OCI-LY1 (cell line): ENCODE measurements at regions not wholly inside any gene's neighbourhood (a gene's known extent, or its start where the extent isn't known, plus 50 kb on each side); places are given as distances from the start of the nearest gene placed in this dataset.

Experiments used
- H2AFZ ChIP-seq: fragments of 200-600 bp; sonication (generic), shearing (Covaris generic); 2 replicates; pipeline ENCODE4 v1.6.0; 2014; ENCODE audit warnings: antibody characterized with exemption, mild to moderate bottlenecking, low read length
- H3F3A ChIP-seq: fragments of 200-600 bp; sonication (generic), shearing (Covaris generic); 2 replicates; pipeline ENCODE4 v1.6.0; 2014; ENCODE audit warnings: mild to moderate bottlenecking, antibody characterized with exemption, low read length, moderate library complexity; ENCODE audit not compliant: insufficient read depth
- H3K27ac ChIP-seq: fragments of 200-600 bp; sonication (generic); 2 replicates; pipeline ENCODE4 v1.5.1; 2014; ENCODE audit warnings: low read length, mixed run types, mild to moderate bottlenecking, low read depth; ENCODE audit not compliant: poor library complexity, severe bottlenecking
- H3K27me3 ChIP-seq: fragments of 200-600 bp; sonication (generic); 2 replicates; pipeline ENCODE4 v1.6.0; 2014; ENCODE audit warnings: antibody characterized with exemption, mild to moderate bottlenecking, low read length, moderate library complexity; ENCODE audit not compliant: insufficient read depth
- H3K36me3 ChIP-seq: fragments of 200-600 bp; sonication (generic); 2 replicates; pipeline ENCODE4 v1.6.1; 2014; ENCODE audit warnings: mild to moderate bottlenecking, antibody characterized with exemption, low read length, moderate library complexity, mixed read lengths; ENCODE audit not compliant: insufficient read depth
- H3K4me1 ChIP-seq: fragments of 200-600 bp; sonication (generic); 2 replicates; pipeline ENCODE4 v1.5.1; 2014; ENCODE audit warnings: mild to moderate bottlenecking, low read length, moderate library complexity; ENCODE audit not compliant: insufficient read depth, severe bottlenecking
- H3K4me2 ChIP-seq: fragments of 200-600 bp; sonication (generic), shearing (Covaris generic); 2 replicates; pipeline ENCODE4 v1.6.1; 2014; ENCODE audit warnings: low read length
- H3K4me3 ChIP-seq: fragments of 200-600 bp; sonication (generic); 2 replicates; pipeline ENCODE4 v1.5.1; 2014; ENCODE audit warnings: low read length, low read depth, mild to moderate bottlenecking, mixed read lengths; ENCODE audit not compliant: poor library complexity, severe bottlenecking
- H3K79me2 ChIP-seq: fragments of 200-600 bp; shearing (Covaris generic); 2 replicates; pipeline ENCODE4 v1.6.1; 2016; ENCODE audit warnings: mixed run types, low read length, mixed read lengths; ENCODE audit not compliant: insufficient read depth
- H3K9ac ChIP-seq: fragments of 200-600 bp; sonication (generic), shearing (Covaris generic); 2 replicates; pipeline ENCODE4 v1.6.1; 2014; ENCODE audit warnings: mild to moderate bottlenecking, low read length, mixed read lengths
- H3K9me2 ChIP-seq: fragments of 200-600 bp; sonication (generic), shearing (Covaris generic); 2 replicates; pipeline ENCODE4 v1.6.1; 2014; ENCODE audit warnings: low read depth, mild to moderate bottlenecking, low read length, mixed read lengths
- H3K9me3 ChIP-seq: fragments of 200-600 bp; shearing (Covaris generic); 2 replicates; pipeline ENCODE4 v1.6.1; 2014; ENCODE audit warnings: low read length, mixed read lengths
- H4K20me1 ChIP-seq: fragments of 200-600 bp; sonication (generic), shearing (Covaris generic); 2 replicates; pipeline ENCODE4 v1.6.0; 2016; ENCODE audit warnings: mild to moderate bottlenecking, low read length; ENCODE audit not compliant: insufficient read depth
- EZH2 ChIP-seq: fragments of 200-600 bp; sonication (generic), shearing (Covaris generic); IDR thresholded peaks from 2 replicates; pipeline ENCODE4 v1.8.0; 2017; ENCODE audit warnings: borderline replicate concordance, mixed run types, mild to moderate bottlenecking, antibody characterized with exemption, low read length, moderate library complexity, mixed read lengths
- TF ChIP-seq, protein P1 (sequence below): fragments of 200-600 bp; sonication (generic), shearing (Covaris generic); IDR thresholded peaks from 2 replicates; pipeline ENCODE4 v1.5.1; 2017; ENCODE audit warnings: mild to moderate bottlenecking, antibody characterized with exemption, low read length, moderate library complexity, mixed read lengths

DNA sequence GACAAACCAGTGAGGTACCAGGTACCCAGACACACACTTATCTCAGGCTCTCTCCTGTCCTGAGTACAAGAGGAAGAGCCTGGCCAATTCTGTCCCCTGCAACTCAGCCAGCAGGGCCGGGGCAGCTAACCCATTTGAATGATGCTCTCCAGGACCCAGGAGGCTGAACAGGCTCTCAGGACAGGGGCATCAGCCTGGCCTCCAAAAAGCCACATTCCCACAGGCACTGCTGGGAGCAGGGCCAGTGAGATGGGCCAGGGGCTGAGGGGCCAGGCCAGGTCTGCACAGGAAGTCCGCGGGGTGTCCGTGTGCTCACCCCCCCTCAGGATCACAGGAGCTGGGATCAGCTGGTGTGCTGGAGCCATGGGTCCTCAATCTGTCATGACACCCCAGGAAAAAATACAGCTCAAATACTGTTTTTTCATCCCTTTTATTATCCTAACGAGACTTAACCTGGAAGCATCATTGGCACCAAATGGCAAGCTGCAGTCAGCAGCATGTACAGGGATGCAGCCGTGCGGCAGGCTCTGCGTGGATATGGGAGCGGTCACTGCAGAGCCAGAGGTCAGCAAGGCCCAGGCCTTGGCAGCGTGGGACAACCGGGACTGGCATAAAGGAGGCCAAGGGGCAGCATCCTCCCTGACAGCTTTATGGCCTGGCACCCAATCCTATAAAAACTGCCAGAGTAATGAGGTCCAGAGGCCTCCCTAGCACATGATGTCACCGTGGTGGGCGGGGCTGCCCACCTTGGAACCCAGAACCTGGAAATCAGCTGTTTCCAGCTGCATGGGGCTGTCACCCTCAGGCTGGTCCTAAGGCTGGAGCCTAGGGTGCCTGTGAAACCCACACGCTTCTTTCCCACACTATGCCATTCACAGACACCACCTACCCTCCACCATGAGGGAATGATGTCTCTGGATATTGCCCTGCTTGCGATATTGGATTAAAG is 276.7 kb downstream of the C16orf95 start:
- Histone ChIP-seq H3F3A (no peaks in the 10 kb centered on the region), H3K9me2 (no peaks in the 10 kb centered on the region), H2AFZ (no peak overlapping the region), H3K9ac (no peak overlapping the region), H3K27ac (no peak overlapping the region), H4K20me1 (no peaks in the 10 kb centered on the region), H3K79me2 (no peaks in the 10 kb centered on the region), H3K4me2 (no peak overlapping the region), H3K27me3 (peaks cover 3% of the 10 kb centered on the region; the same call in 1 of the 2 replicates), H3K36me3 (no peaks in the 10 kb centered on the region), H3K9me3 (no peaks in the 10 kb centered on the region), H3K4me1 (no peaks in the 10 kb centered on the region), H3K4me3 (no peak overlapping the region)
- no peak for TF ChIP-seq EZH2
- TF ChIP-seq, protein P1, sequence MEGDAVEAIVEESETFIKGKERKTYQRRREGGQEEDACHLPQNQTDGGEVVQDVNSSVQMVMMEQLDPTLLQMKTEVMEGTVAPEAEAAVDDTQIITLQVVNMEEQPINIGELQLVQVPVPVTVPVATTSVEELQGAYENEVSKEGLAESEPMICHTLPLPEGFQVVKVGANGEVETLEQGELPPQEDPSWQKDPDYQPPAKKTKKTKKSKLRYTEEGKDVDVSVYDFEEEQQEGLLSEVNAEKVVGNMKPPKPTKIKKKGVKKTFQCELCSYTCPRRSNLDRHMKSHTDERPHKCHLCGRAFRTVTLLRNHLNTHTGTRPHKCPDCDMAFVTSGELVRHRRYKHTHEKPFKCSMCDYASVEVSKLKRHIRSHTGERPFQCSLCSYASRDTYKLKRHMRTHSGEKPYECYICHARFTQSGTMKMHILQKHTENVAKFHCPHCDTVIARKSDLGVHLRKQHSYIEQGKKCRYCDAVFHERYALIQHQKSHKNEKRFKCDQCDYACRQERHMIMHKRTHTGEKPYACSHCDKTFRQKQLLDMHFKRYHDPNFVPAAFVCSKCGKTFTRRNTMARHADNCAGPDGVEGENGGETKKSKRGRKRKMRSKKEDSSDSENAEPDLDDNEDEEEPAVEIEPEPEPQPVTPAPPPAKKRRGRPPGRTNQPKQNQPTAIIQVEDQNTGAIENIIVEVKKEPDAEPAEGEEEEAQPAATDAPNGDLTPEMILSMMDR, result no peak

DNA sequence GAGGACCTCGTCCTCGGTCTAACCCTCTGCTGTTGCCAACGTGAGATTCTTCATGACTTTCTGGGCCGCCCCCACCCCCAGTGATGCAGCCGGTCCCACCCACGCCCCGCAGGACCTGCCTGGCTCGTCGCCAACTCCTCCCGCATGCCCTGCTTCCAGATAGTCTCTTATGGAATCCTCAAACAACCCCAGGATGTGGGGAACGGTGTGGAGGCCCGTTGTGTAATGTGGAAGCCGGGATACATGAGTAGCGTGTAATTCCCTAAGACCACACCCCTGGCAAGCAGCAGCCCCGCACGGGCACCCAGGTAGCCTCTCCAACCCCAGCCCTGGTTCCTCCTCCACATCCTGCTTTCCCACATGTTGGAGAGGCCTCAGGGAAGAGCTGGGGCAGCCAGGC is 275.9 kb downstream of the C16orf95 start:
- no peaks in the 10 kb centered on the region for H3K9me3 ChIP-seq
- no peak overlapping the region for H3K9ac ChIP-seq
- H3K4me3 ChIP-seq, result no peak overlapping the region
- peaks cover 3% of the 10 kb centered on the region; the same call in 1 of the 2 replicates for H3K27me3 ChIP-seq
- H3K27ac ChIP-seq, result no peak overlapping the region
- H3K4me2 ChIP-seq, result no peak overlapping the region
- H3K9me2 ChIP-seq, result no peaks in the 10 kb centered on the region
- no peaks in the 10 kb centered on the region for H3K36me3 ChIP-seq
- TF ChIP-seq, protein P1, result no peak
- no peak for TF ChIP-seq EZH2
- H3K79me2 ChIP-seq, result no peaks in the 10 kb centered on the region
- H3K4me1 ChIP-seq, result no peaks in the 10 kb centered on the region
- H2AFZ ChIP-seq, result no peak overlapping the region
- H4K20me1 ChIP-seq, result no peaks in the 10 kb centered on the region
- H3F3A ChIP-seq, result no peaks in the 10 kb centered on the region

DNA sequence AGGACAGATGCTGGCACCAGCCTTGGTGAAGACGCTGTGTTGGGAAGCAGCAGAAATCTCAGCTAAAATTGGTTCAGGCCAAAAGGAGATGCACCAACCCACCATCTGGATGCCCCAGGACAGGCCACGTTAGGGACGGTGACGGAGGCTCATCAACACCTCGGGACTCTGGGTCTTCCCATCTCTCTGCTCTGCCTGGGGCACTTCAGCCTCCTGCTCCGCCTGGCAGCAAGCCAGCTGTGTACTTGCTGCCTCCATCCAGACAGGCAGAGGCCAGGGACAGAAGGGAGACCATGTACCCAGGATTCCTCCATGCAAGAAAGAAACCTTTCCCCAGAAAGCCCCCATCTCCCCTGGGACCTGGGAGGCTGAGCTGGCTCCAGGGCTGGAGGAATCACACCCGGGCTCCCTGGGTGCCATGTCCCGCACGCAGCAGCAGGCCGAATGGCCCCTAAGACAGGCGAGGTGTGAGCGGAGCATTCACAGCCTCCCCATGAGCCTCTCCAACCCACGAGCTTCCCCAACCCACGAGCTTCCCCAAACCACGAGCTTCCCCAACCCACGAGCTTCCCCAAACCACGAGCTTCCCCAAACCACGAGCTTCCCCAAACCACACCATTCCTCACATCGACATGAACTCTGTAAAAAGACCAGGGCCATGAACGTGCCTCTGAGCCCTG is 274.5 kb downstream of the C16orf95 start:
- TF ChIP-seq EZH2, result no peak
- TF ChIP-seq, protein P1, result no peak
- Histone ChIP-seq H3K27me3 (peaks cover 3% of the 10 kb centered on the region; the same call in 1 of the 2 replicates), H3K36me3 (no peaks in the 10 kb centered on the region), H3K9me3 (no peaks in the 10 kb centered on the region), H3K27ac (no peak overlapping the region), H4K20me1 (no peaks in the 10 kb centered on the region), H3K4me2 (no peak overlapping the region), H3K9ac (no peak overlapping the region), H3K9me2 (no peaks in the 10 kb centered on the region), H2AFZ (no peak overlapping the region), H3K79me2 (no peaks in the 10 kb centered on the region), H3K4me3 (no peak overlapping the region), H3F3A (no peaks in the 10 kb centered on the region), H3K4me1 (no peaks in the 10 kb centered on the region)
